HepG2 (cell line): ENCODE measurements at regions not wholly inside any gene's neighbourhood (a gene's known extent, or its start where the extent isn't known, plus 50 kb on each side); places are given as distances from the start of the nearest gene placed in this dataset.
A peak's percentile ranks its signal among the peaks of the same experiment; 100 is the strongest.

Experiments used
- HMG20A ChIP-seq: IDR thresholded peaks from 2 replicates; pipeline ENCODE4 v1.6.1; 2016; ENCODE audit warnings: borderline replicate concordance
- MAFK ChIP-seq, 2 experiments: IDR thresholded peaks in 1 of 2; conservative IDR thresholded peaks in 1 of 2; 2 replicates each; pipeline ENCODE4 v1.6.1; 2011; ENCODE audit warnings: improper control_type of control experiment in 2 of 2, low read length in 2 of 2
- TEAD3 ChIP-seq: optimal IDR thresholded peaks from 2 replicates; pipeline ENCODE3; 2016; ENCODE audit warnings: borderline replicate concordance
- TRIM24 ChIP-seq: sonication (generic); formaldehyde crosslinking; IDR thresholded peaks from 2 replicates; pipeline ENCODE4 v1.8.0; 2022; ENCODE audit warnings: mild to moderate bottlenecking, missing genetic modification reagents
- YEATS2 ChIP-seq: sonication (generic); formaldehyde crosslinking; IDR thresholded peaks from 2 replicates; pipeline ENCODE4 v1.4.0; 2020; ENCODE audit warnings: missing genetic modification reagents, borderline replicate concordance
- ZBTB1 ChIP-seq: sonication (generic); formaldehyde crosslinking; IDR thresholded peaks from 2 replicates; pipeline ENCODE4 v1.4.0; 2020; ENCODE audit warnings: missing genetic modification reagents, borderline replicate concordance
- ZBTB4 ChIP-seq: sonication (generic); formaldehyde crosslinking; IDR thresholded peaks from 2 replicates; pipeline ENCODE4 v1.4.0; 2020; ENCODE audit warnings: missing genetic modification reagents, mild to moderate bottlenecking, borderline replicate concordance
- ZFP82 ChIP-seq: sonication (generic); formaldehyde crosslinking; IDR thresholded peaks from 2 replicates; pipeline ENCODE4 v1.5.1; 2020; ENCODE audit warnings: mild to moderate bottlenecking, missing genetic modification reagents, borderline replicate concordance
- ZHX1 ChIP-seq: sonication (generic); formaldehyde crosslinking; IDR thresholded peaks from 2 replicates; pipeline ENCODE4 v1.8.1; 2022; ENCODE audit warnings: low read depth, mild to moderate bottlenecking, missing genetic modification reagents
- ZMAT5 ChIP-seq: sonication (generic); formaldehyde crosslinking; IDR thresholded peaks from 2 replicates; pipeline ENCODE4 v1.5.0; 2020; ENCODE audit warnings: mild to moderate bottlenecking, low read depth, missing genetic modification reagents, borderline replicate concordance
- ZNF34 ChIP-seq: sonication (generic); formaldehyde crosslinking; IDR thresholded peaks from 2 replicates; pipeline ENCODE4 v1.4.0; 2020; ENCODE audit warnings: mild to moderate bottlenecking, missing genetic modification reagents, borderline replicate concordance
- ZNF350 ChIP-seq: sonication (generic); formaldehyde crosslinking; IDR thresholded peaks from 2 replicates; pipeline ENCODE4 v1.4.0; 2020; ENCODE audit warnings: mild to moderate bottlenecking, low read depth, missing genetic modification reagents, borderline replicate concordance
- ZNF552 ChIP-seq: sonication (generic); formaldehyde crosslinking; IDR thresholded peaks from 2 replicates; pipeline ENCODE4 v1.9.0; 2022; ENCODE audit warnings: missing genetic modification reagents, mild to moderate bottlenecking, borderline replicate concordance
- ZNF766 ChIP-seq: sonication (generic); formaldehyde crosslinking; IDR thresholded peaks from 2 replicates; pipeline ENCODE4 v1.5.0; 2020; ENCODE audit warnings: missing genetic modification reagents, borderline replicate concordance
- ZNF773 ChIP-seq: sonication (generic); formaldehyde crosslinking; IDR thresholded peaks from 2 replicates; pipeline ENCODE4 v1.4.0; 2020; ENCODE audit warnings: missing genetic modification reagents, borderline replicate concordance

- no peak for TF ChIP-seq ZFP82 (CRISPR knock-in tag)
- TF ChIP-seq ZHX1 (CRISPR knock-in tag) = 0 out of 2 replicates have a peak, but pooled peaks have one; percentile 36
- TF ChIP-seq ZNF34 = no peak
- peak; percentile 58 for TF ChIP-seq TEAD3
- no peak for TF ChIP-seq TRIM24 (CRISPR knock-in tag)
- no peak for TF ChIP-seq ZNF552 (CRISPR knock-in tag)
- TF ChIP-seq ZBTB4 (CRISPR knock-in tag) = no peak
- no peak for TF ChIP-seq MAFK (conservative IDR thresholded peaks at IDR 0.05 in 1 of 2, IDR thresholded peaks at IDR 0.05 in 1 of 2; ENCODE audit: low read length in 2 of 2)
- TF ChIP-seq HMG20A (CRISPR knock-in tag) = no peak
- no peak for TF ChIP-seq ZBTB1
- TF ChIP-seq ZNF766 = 0 out of 2 replicates have a peak, but pooled peaks have one; percentile 37
- no peak; the same call in 1 of the 2 replicates for TF ChIP-seq ZNF350
- no peak for TF ChIP-seq ZNF773 (CRISPR knock-in tag)
- peak; percentile 54; the same call in 1 of the 2 replicates for TF ChIP-seq YEATS2 (CRISPR knock-in tag)
- TF ChIP-seq ZMAT5 (CRISPR knock-in tag) = no peak
Observed at GRCh38 chr6:28673787-28674671, 148.3 kb downstream of the GPX5 start (continued).
